HG02678 (cell line): ENCODE measurements at regions not wholly inside any gene's neighbourhood (a gene's known extent, or its start where the extent isn't known, plus 50 kb on each side); places are given as distances from the start of the nearest gene placed in this dataset.
A peak's percentile ranks its signal among the peaks of the same experiment; 100 is the strongest.

Experiments
- ATAC-seq: cut with Tn5 transposase; IDR thresholded peaks from one replicate; pipeline ENCODE4 v1.9.1; 2021; ENCODE audit warnings: mild to moderate bottlenecking, moderate library complexity; ENCODE audit not compliant: unreplicated experiment

- no peak for ATAC-seq
These were observed 103.3 kb upstream of the FSTL4 start for GRCh38 chr5:133715616-133716015.

- no peak for ATAC-seq
These were observed 102.9 kb upstream of the FSTL4 start for GRCh38 chr5:133715216-133715615.

GRCh38 chr5:133714161-133714915 is 102.0 kb upstream of the FSTL4 start:
- ATAC-seq: no peak

GRCh38 chr5:133713751-133714150 is 101.4 kb upstream of the FSTL4 start:
- no peak for ATAC-seq

GRCh38 chr5:133713209-133713608 is 100.9 kb upstream of the FSTL4 start:
- ATAC-seq: no peak

GRCh38 chr5:133712562-133712961 is 100.2 kb upstream of the FSTL4 start:
- no peak for ATAC-seq

GRCh38 chr5:133709209-133709725 is 96.9 kb upstream of the FSTL4 start:
- ATAC-seq: no peak

GRCh38 chr5:133708331-133708850 is 96.0 kb upstream of the FSTL4 start:
- no peak for ATAC-seq

GRCh38 chr5:133707629-133708028 is 95.3 kb upstream of the FSTL4 start:
- no peak for ATAC-seq

- ATAC-seq: no peak
These were observed 94.4 kb upstream of the FSTL4 start for GRCh38 chr5:133706506-133707430.

GRCh38 chr5:133705331-133705730 is 93.0 kb upstream of the FSTL4 start:
- no peak for ATAC-seq

GRCh38 chr5:133704411-133704810 is 92.1 kb upstream of the FSTL4 start:
- ATAC-seq: no peak

- no peak for ATAC-seq
These were observed 91.6 kb upstream of the FSTL4 start for GRCh38 chr5:133703935-133704334.

- no peak for ATAC-seq
These were observed 90.7 kb upstream of the FSTL4 start for GRCh38 chr5:133702791-133703770.

- ATAC-seq: no peak
These were observed 89.5 kb upstream of the FSTL4 start for GRCh38 chr5:133701871-133702270.

- no peak for ATAC-seq
These were observed 87.9 kb upstream of the FSTL4 start for GRCh38 chr5:133700251-133700650.

- peak; percentile 64 for ATAC-seq
These were observed 86.5 kb upstream of the FSTL4 start for GRCh38 chr5:133698646-133699526.

GRCh38 chr5:133698259-133698554 is 85.9 kb upstream of the FSTL4 start:
- no peak for ATAC-seq

GRCh38 chr5:133697536-133698258 is 85.4 kb upstream of the FSTL4 start:
- no peak for ATAC-seq
